H1 (cell line): ENCODE measurements at regions not wholly inside any gene's neighbourhood (a gene's known extent, or its start where the extent isn't known, plus 50 kb on each side); places are given as distances from the start of the nearest gene placed in this dataset.

Experiments
- CTCF ChIA-PET: fragments of 300-600 bp; sonication (Branson Sonifier 250); formaldehyde crosslinking; loops from one replicate; lab custom pipeline; 2021; ENCODE audit not compliant: partially characterized antibody; lab: Charles Lee
- POLR2A ChIA-PET: fragments of 300-600 bp; sonication (Branson Sonifier 250); formaldehyde crosslinking; loops from one replicate; lab custom pipeline; 2021; ENCODE audit warnings: inconsistent platforms; ENCODE audit not compliant: partially characterized antibody; lab: Charles Lee
- DNase-seq, 2 experiments: peaks; one replicate each; pipeline versions ENCODE4 v3.0.0 to v3.0.0-alpha.2; 2010 to 2022; ENCODE audit warnings: low spot score in 2 of 2, low read depth in 1 of 2, mixed read lengths in 1 of 2
- FAIRE-seq: peaks from 2 replicates; lab custom pipeline; 2011; peaks lifted over from hg19 to GRCh38; lab: Jason Lieb, UNC
- H2AFZ ChIP-seq: 2 replicates; pipeline ENCODE4 v1.8.1; 2012; ENCODE audit warnings: low read length, inconsistent platforms
- H2AK5ac ChIP-seq: 2 replicates; pipeline ENCODE4 v1.6.1; 2013; ENCODE audit warnings: low read depth, low read length
- H2BK120ac ChIP-seq: replicated peaks from 2 replicates; pipeline ENCODE3; 2013; ENCODE audit warnings: low read depth, low read length, inconsistent platforms
- H2BK12ac ChIP-seq: 2 replicates; pipeline ENCODE4 v1.6.1; 2013; ENCODE audit warnings: low read depth, low read length
- H2BK15ac ChIP-seq: 2 replicates; pipeline ENCODE4 v1.6.1; 2013; ENCODE audit warnings: low read length
- H2BK20ac ChIP-seq: 2 replicates; pipeline ENCODE4 v1.6.1; 2013; ENCODE audit warnings: low read length
- H2BK5ac ChIP-seq: 2 replicates; pipeline ENCODE4 v1.6.1; 2013; ENCODE audit warnings: low read depth, low read length
- H3K14ac ChIP-seq: 2 replicates; pipeline ENCODE4 v1.6.1; 2013; ENCODE audit warnings: inconsistent platforms; ENCODE audit not compliant: insufficient read length
- H3K18ac ChIP-seq: 2 replicates; pipeline ENCODE4 v1.6.1; 2013; ENCODE audit warnings: low read length; ENCODE audit errors: extremely low read depth
- H3K23ac ChIP-seq: 2 replicates; pipeline ENCODE4 v1.6.1; 2013; ENCODE audit warnings: inconsistent platforms; ENCODE audit not compliant: insufficient read length
- H3K23me2 ChIP-seq: 2 replicates; pipeline ENCODE4 v1.6.1; 2013; ENCODE audit warnings: low read depth, low read length
- H3K27ac ChIP-seq: 2 replicates; pipeline ENCODE4 v1.6.1; 2011; ENCODE audit warnings: low read depth, low read length, inconsistent platforms
- H3K27me3 ChIP-seq, 4 experiments: replicated peaks in 1 of 4; 1 replicate in 1 of 4; 2 replicates in 3 of 4; pipeline versions ENCODE4 v1.6.1 to v1.8.1; 2011 to 2013; ENCODE audit warnings: low read length in 3 of 4, mild to moderate bottlenecking in 3 of 4, inconsistent platforms in 2 of 4, mixed read lengths in 2 of 4, moderate library complexity in 1 of 4; ENCODE audit not compliant: control insufficient read depth in 3 of 4, insufficient read depth in 3 of 4; ENCODE audit errors: extremely low read depth in 1 of 4
- H3K36me3 ChIP-seq, 4 experiments: 2 replicates each; pipeline versions ENCODE4 v1.6.1 to v1.8.1; 2011 to 2013; ENCODE audit warnings: mild to moderate bottlenecking in 4 of 4, low read length in 3 of 4, moderate library complexity in 2 of 4, control low read depth in 1 of 4, inconsistent platforms in 1 of 4; ENCODE audit not compliant: insufficient read depth in 4 of 4, control insufficient read depth in 2 of 4
- H3K4ac ChIP-seq: replicated peaks from 2 replicates; pipeline ENCODE3; 2013; ENCODE audit warnings: low read length, low read depth, mixed read lengths, inconsistent platforms; ENCODE audit not compliant: insufficient read length
- H3K4me1 ChIP-seq, 4 experiments: replicated peaks in 1 of 4; 1 replicate in 1 of 4; 2 replicates in 3 of 4; pipeline versions ENCODE4 v1.6.1 to v1.8.1; 2011 to 2013; ENCODE audit warnings: low read length in 3 of 4, inconsistent platforms in 2 of 4, mixed read lengths in 1 of 4; ENCODE audit not compliant: insufficient read depth in 4 of 4, control insufficient read depth in 3 of 4
- H3K4me2 ChIP-seq, 2 experiments: 2 replicates each; pipeline versions ENCODE4 v1.6.1 to v1.8.1; 2011 to 2013; ENCODE audit warnings: low read depth in 2 of 2, low read length in 2 of 2, control low read depth in 1 of 2, inconsistent platforms in 1 of 2, mild to moderate bottlenecking in 1 of 2; ENCODE audit not compliant: insufficient read depth in 1 of 2
- H3K4me3 ChIP-seq, 4 experiments: fragments of 200-600, 300-600 bp in 1 of 4; sonication (generic), shearing (Covaris generic), sonication (Bioruptor Twin) in 1 of 4; 2 replicates each; pipeline versions ENCODE4 v1.5.1 to v1.8.1; 2011 to 2016; ENCODE audit warnings: low read length in 4 of 4, low read depth in 3 of 4, control low read depth in 2 of 4, inconsistent platforms in 2 of 4, mild to moderate bottlenecking in 2 of 4, mixed read lengths in 1 of 4, moderate library complexity in 1 of 4; ENCODE audit not compliant: insufficient read depth in 2 of 4; ENCODE audit errors: extremely low read depth in 1 of 4
- H3K56ac ChIP-seq: replicated peaks from 2 replicates; pipeline ENCODE3; 2013; ENCODE audit warnings: low read depth, mild to moderate bottlenecking, mixed read lengths, low read length, inconsistent platforms; ENCODE audit not compliant: insufficient read length
- H3K79me1 ChIP-seq: 2 replicates; pipeline ENCODE4 v1.6.1; 2013; ENCODE audit warnings: low read depth, low read length, control low read depth
- H3K79me2 ChIP-seq, 2 experiments: 2 replicates each; pipeline versions ENCODE4 v1.6.1 to v1.8.1; 2012 to 2013; ENCODE audit warnings: low read length in 2 of 2, mild to moderate bottlenecking in 2 of 2, inconsistent platforms in 1 of 2; ENCODE audit not compliant: insufficient read depth in 2 of 2, control insufficient read depth in 1 of 2
- H3K9ac ChIP-seq, 4 experiments: replicated peaks in 1 of 4; 1 replicate in 1 of 4; 2 replicates in 3 of 4; pipeline versions ENCODE4 v1.6.1 to v1.8.1; 2011 to 2013; ENCODE audit warnings: low read depth in 3 of 4, low read length in 3 of 4, control low read depth in 2 of 4, mild to moderate bottlenecking in 2 of 4, moderate library complexity in 2 of 4, inconsistent platforms in 1 of 4; ENCODE audit errors: extremely low read depth in 1 of 4
- H3K9me3 ChIP-seq, 2 experiments: 2 replicates each; pipeline versions ENCODE4 v1.6.1 to v1.8.1; 2012 to 2013; ENCODE audit warnings: mild to moderate bottlenecking in 2 of 2, moderate library complexity in 2 of 2, control low read depth in 1 of 2, inconsistent platforms in 1 of 2, low read depth in 1 of 2, low read length in 1 of 2, mixed read lengths in 1 of 2; ENCODE audit not compliant: insufficient read depth in 2 of 2
- H4K20me1 ChIP-seq, 2 experiments: replicated peaks in 1 of 2; 2 replicates each; pipeline versions ENCODE3 to v1.8.1; 2011 to 2013; ENCODE audit warnings: inconsistent platforms in 2 of 2, low read length in 2 of 2, mild to moderate bottlenecking in 1 of 2; ENCODE audit not compliant: insufficient read depth in 2 of 2, control insufficient read depth in 1 of 2
- H4K5ac ChIP-seq: 2 replicates; pipeline ENCODE4 v1.6.1; 2013; ENCODE audit warnings: low read length, low read depth, mixed read lengths, inconsistent platforms; ENCODE audit not compliant: insufficient read length
- H4K8ac ChIP-seq: 2 replicates; pipeline ENCODE4 v1.8.0; 2013; ENCODE audit warnings: mild to moderate bottlenecking, moderate library complexity, low read length, inconsistent platforms; ENCODE audit not compliant: insufficient read depth; ENCODE audit errors: extremely low read depth
- H4K91ac ChIP-seq: replicated peaks from 2 replicates; pipeline ENCODE3; 2013; ENCODE audit warnings: low read length, mixed read lengths, inconsistent platforms; ENCODE audit not compliant: insufficient read length
- ATF2 ChIP-seq: IDR thresholded peaks from 2 replicates; pipeline ENCODE4 v1.6.1; 2012; ENCODE audit warnings: low read length, inconsistent platforms
- CHD1 ChIP-seq: IDR thresholded peaks from 2 replicates; pipeline ENCODE4 v1.6.1; 2012; ENCODE audit warnings: low read depth, low read length, improper control_type of control experiment
- CREB1 ChIP-seq: IDR thresholded peaks from 2 replicates; pipeline ENCODE4 v1.6.1; 2012; ENCODE audit warnings: inconsistent platforms
- JUND ChIP-seq: IDR thresholded peaks from 2 replicates; pipeline ENCODE4 v1.6.1; 2011; ENCODE audit warnings: mild to moderate bottlenecking, improper control_type of control experiment, low read length
- KDM4A ChIP-seq: IDR thresholded peaks from one replicate; pipeline ENCODE4 v1.7.1; 2012; ENCODE audit warnings: low read depth, mild to moderate bottlenecking, moderate library complexity, low read length, inconsistent platforms; ENCODE audit not compliant: severe bottlenecking
- NANOG ChIP-seq: IDR thresholded peaks from 2 replicates; pipeline ENCODE4 v1.6.1; 2011; ENCODE audit warnings: low read length, low read depth, mild to moderate bottlenecking, inconsistent platforms; ENCODE audit not compliant: insufficient read depth, poor library complexity, severe bottlenecking
- POU5F1 ChIP-seq: IDR thresholded peaks from 2 replicates; pipeline ENCODE4 v1.6.1; 2011; ENCODE audit warnings: low read depth, mild to moderate bottlenecking, low read length, moderate library complexity
- WGBS, 2 experiments: shearing (Covaris generic) in 1 of 2; methylation state at CpG; one replicate each; pipeline versions ENCODE4 v1.1.6 to v1.1.7; 2013 to 2015; ENCODE audit warnings: low lambda C conversion rate in 2 of 2, mixed read lengths in 2 of 2, inconsistent platforms in 1 of 2, low coverage in 1 of 2, missing lambda C conversion rate in 1 of 2; ENCODE audit not compliant: insufficient replicate concordance in 2 of 2, insufficient coverage in 1 of 2, insufficient read length in 1 of 2; ENCODE audit errors: extremely low coverage in 1 of 2, missing lambda C conversion rate in 1 of 2; 5-methylcytosine and 5-hydroxymethylcytosine counted together

GRCh38 chr3:16663854-16664712, 58.9 kb upstream of the DAZL start:
- peak overlapping the region; percentile 93 for H4K91ac ChIP-seq
- FAIRE-seq: peak; percentile 19
- H2BK15ac ChIP-seq: no peak overlapping the region; the same call in 1 of the 2 replicates
- no peaks in the 10 kb centered on the region for H3K27me3 ChIP-seq
- no peaks in the 10 kb centered on the region; the same call in 1 of the 2 replicates for H3K79me1 ChIP-seq
- H3K4me1 ChIP-seq: peaks cover 0 to 27% (median 17%) of the 10 kb centered on the region in 4 experiments; a peak in 6 of 7 replicates
- H4K8ac ChIP-seq: no peak overlapping the region; the same call in 1 of the 2 replicates
- TF ChIP-seq CHD1: peak; percentile 67; the same call in 1 of the 2 replicates
- peak; percentile 1; the same call in 1 of the 2 replicates for TF ChIP-seq POU5F1
- 0 out of 2 replicates have a peak, but pooled peaks have one; percentile 13 for TF ChIP-seq ATF2
- peak; percentile 43 for TF ChIP-seq NANOG
- no peak for TF ChIP-seq CREB1
- TF ChIP-seq JUND: peak; percentile 39; the same call in 1 of the 2 replicates
- no peak for TF ChIP-seq KDM4A
- TF ChIP-seq, all 59 proteins: peak for 5
- Histone ChIP-seq H4K20me1 (no peaks in the 10 kb centered on the region), H3K14ac (no peak overlapping the region), H3K4me3 (no peak overlapping the region), H3K4ac (no peak overlapping the region), H3K23ac (no peak overlapping the region), H2BK12ac (peak overlapping the region; percentile 98), H2AK5ac (peak overlapping the region; percentile 97), H3K56ac (peak overlapping the region; percentile 63), H3K23me2 (no peaks in the 10 kb centered on the region), H4K5ac (peak overlapping the region; percentile 77), H3K79me2 (peaks cover 0 to 30% of the 10 kb centered on the region in 2 experiments; a peak in 2 of 4 replicates), H2AFZ (no peak overlapping the region), H3K18ac (peak overlapping the region; percentile 65; the same call in 1 of the 2 replicates), H3K4me2 (peak overlapping the region; percentile 15 to 25; a peak in 3 of 4 replicates), H2BK20ac (peak overlapping the region; percentile 94; the same call in 1 of the 2 replicates), H2BK5ac (peak overlapping the region; percentile 92; the same call in 1 of the 2 replicates), H2BK120ac (peak overlapping the region; percentile 93), H3K27ac (peak overlapping the region; percentile 63; the same call in 1 of the 2 replicates), H3K9ac (peak overlapping the region in 1 of 4 experiments; percentile 37; a peak in 2 of 7 replicates), H3K9me3 (peaks cover 3 to 15% of the 10 kb centered on the region in 2 experiments; a peak in 2 of 4 replicates), H3K36me3 (peaks cover 0 to 41% (median 14%) of the 10 kb centered on the region in 4 experiments; a peak in 6 of 8 replicates)
- no peak for DNase-seq
- ChIA-PET POLR2A (interaction anchor here (0.5 to 2.3 kb wide), 8 partner anchors 10 to 243 kb away, joined by 3 to 10 read pairs (median 4); no protein-coding TSS in a partner anchor), CTCF (interaction anchor here (0.7 to 1.6 kb wide), 9 partner anchors 9 to 178 kb away, joined by 3 to 4 read pairs (median 3); no protein-coding TSS in a partner anchor)
- 44% methylated on average over 7 of the region's 8 CpGs; no CpG with 5 or more reads in 1 of the 2 experiments for WGBS, 2 experiments
